Renal cortical epithelial cell (primary cell): ENCODE measurements at regions not wholly inside any gene's neighbourhood (a gene's known extent, or its start where the extent isn't known, plus 50 kb on each side); places are given as distances from the start of the nearest gene placed in this dataset.
A peak's percentile ranks its signal among the peaks of the same experiment; 100 is the strongest.

Source experiments
- DNase-seq: peaks from one replicate; pipeline ENCODE4 v3.0.0-alpha.2; 2011; ENCODE audit warnings: low read depth

DNA sequence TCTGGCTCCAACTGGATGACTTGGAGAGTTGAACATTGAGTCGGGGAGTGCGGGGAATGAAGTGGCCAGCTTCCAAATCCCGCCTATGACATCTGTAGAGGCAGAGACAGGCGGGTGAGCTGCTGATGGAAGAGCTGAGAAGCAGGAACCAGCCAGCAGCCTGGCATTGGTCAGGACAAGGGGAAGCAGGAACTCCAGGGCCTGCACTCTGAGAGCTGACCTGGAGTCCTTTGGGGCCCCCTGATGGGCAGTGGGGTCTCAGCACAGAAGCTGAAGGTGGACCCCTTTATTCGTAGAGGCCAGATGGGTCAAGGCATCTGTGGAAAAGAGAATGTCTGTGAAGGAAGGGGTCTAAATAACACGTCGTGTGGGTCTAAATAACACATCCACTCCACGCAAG is 57.0 kb downstream of the SEC61G start:
- no peak for DNase-seq

DNA sequence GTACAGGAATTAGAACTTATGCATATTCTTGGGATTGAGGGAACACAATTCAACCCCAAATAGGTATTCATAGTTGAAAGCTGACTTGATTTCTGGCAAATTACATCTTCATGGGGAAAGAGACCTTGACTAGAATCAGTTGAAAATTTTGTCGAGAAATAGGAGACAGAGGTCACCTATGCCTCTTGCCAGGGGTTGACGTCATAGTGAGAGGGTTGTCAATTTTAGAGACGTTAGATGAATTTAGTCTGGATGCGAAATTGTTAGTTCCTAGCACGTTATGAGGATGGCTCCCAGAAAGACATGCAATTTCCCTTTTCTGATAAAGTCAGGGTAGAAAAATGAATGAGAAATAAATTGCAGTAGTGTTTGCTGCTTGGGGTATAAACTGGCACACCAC is 59.3 kb downstream of the SEC61G start:
- no peak for DNase-seq

DNA sequence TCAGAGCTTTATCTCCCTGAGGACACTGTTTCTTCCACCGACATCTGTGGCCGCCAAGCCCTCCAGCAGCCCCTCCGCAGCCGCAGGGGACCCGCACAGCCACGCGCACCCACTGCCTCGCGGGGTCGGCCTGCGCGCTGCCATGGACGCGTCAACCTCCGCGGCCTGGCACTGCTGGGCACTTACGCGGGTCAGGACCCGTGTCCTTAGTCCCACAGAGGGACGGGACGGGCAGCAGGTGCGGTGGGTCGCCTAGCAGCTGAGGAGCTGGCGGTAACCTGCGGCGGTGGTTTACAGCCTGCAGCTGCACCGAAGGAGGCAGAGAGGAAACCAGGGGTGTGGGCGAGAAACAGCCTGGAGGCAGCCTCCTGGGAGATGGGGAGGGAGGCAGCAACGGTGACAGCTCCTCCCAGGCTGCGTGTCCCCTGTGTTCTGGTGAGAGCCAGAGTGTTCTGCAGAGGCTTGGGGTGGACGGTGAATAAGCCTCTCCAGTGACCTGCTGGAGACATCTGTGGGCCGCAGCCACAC is 61.3 kb downstream of the SEC61G start:
- no peak for DNase-seq

DNA sequence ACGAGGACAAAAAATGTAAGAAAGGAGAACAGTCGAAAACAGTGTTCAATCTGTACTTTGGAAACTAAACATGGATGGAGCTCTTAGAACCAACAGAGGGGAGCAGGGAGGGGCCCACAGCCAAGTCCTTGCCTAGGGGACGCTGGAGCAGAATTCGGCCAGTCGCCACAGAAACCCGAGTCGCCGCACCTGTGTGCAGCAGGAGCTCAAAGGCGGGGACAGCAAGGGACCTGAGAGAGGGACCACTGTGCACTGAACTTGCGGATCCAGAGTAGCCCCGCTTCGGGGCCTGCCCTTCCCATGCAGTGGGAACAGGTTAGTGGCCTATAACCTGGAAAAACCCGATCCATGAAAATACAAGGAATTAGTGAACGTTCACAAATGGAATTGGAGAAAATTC is 68.1 kb downstream of the SEC61G start:
- no peak for DNase-seq

DNA sequence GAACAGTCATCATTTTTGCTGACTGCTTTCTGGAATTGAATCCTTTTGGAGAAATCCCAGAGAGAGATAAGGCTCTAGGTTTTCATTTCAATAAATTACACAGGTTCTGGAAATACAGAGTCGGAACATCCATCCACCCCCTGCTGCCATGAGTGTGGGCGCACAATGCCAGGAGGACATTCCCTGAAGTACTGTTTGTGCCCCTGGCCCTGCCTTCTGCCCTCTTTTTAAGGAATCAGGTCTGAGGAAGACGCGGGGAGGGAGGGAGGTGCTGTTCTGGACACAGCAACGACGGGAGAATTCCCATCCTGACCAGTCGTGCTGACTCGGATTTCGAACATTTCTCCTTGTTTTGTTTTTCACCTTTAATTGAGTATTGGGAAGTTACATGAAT is 69.0 kb downstream of the SEC61G start:
- DNase-seq: no peak

DNA sequence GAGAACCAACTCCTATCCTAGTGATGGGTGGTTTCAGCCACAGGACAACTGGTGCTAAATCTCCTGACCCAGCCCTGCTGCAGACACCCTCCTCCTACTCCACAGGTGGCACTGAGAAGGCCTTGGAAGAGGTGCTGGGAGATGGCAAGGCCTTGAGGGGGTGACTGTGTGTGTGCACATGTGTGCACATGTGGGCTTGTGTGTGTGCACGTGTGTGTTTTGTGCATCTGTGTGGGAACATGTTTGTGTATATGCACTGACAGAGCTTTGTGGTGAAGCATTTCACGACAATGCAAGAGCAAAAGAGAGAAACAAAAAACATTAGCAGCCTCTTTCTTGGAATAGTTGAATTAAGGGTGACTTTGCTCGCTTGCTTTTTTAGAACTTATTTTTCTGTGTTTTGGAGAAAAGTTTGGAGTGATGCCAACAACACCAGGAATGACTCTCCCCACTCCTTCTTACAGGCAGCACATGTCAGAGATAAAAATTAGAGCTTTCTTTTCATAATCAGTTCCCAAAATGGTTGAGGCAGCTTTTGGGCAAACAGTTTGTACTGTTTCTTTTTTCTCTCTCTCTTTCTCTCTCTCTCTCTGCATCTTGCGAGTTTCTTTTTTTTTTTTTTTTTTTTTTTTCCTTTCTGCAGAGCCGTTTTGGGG is 69.5 kb downstream of the SEC61G start:
- DNase-seq: no peak

DNA sequence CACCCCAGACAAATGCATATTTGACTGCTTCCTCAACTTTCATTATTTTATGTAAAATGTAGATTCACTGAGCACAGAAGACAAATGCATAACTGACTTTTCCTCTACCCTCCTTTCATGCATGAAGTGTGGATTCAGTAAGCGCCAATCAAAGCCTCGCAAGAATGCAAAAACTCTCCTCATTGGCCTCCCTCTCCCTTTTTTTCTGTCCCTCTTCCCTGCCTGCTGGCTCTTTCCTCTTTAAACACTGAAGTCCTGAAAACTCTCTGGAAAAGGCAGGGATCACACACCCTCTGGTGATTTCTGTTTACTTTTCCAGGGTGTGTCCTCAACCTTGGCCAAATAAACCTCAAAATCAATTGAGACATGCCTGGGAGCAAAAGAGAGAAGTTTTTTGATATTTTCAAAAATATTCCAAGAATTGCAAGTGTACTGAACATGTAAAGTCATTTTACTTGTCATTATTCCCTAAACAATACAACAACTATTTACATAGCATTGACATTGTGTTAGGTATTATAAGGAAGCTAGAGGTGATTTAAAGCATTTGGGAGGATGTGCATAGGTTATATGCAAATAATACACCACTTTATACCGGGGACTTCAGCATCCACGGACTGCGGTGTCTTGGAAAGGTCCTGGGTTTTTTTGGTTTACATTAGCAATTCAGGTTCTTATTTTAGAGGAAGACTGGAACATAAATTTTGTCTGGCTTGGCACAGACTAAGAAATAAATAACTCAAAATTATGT is 71.4 kb downstream of the SEC61G start:
- no peak for DNase-seq

DNA sequence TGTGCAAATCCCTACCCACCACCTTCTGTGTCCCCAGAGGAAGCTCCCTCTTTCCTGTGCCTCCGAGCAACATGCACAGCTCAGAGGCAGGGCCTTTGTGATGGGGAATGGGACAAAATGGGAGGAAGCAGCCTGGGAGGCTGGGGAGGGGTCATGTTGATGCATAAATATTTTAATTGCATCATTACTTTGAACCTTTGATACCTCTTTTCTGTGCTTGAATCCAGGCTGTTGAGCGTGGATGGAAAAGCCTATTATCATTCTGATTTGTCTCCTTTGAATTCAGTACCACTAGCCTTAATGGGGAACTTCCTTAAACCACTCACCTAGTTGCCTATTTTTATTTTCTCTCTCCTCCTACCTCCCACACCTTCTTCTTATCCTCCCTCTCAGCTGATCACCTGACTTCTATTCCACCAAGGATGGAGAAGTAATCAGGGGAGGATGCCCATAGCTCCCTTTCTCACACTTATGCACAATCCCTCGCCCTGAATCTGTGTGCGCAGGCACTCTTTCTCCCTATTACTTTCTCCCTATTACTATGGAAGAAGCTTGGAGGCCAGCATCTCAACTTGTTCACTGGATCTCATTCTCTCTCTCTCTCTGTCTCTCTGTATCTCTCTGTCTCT is 78.5 kb downstream of the SEC61G start:
- no peak for DNase-seq

DNA sequence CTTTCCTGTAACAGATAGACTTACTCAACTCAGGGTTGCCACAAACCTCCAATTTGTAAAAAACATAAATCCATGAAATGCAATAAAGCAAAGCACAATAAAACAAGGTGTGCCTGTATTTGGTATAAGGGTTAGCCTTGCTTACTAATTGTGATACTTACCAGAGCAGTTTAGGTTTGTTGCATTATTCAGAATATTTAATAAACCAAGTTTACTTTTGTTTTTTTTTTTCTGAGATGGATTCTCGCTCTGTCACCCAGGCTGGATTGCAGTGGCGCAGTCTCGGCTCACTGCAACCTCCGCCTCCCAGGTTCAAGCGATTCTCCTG is 79.6 kb downstream of the SEC61G start:
- no peak for DNase-seq

DNA sequence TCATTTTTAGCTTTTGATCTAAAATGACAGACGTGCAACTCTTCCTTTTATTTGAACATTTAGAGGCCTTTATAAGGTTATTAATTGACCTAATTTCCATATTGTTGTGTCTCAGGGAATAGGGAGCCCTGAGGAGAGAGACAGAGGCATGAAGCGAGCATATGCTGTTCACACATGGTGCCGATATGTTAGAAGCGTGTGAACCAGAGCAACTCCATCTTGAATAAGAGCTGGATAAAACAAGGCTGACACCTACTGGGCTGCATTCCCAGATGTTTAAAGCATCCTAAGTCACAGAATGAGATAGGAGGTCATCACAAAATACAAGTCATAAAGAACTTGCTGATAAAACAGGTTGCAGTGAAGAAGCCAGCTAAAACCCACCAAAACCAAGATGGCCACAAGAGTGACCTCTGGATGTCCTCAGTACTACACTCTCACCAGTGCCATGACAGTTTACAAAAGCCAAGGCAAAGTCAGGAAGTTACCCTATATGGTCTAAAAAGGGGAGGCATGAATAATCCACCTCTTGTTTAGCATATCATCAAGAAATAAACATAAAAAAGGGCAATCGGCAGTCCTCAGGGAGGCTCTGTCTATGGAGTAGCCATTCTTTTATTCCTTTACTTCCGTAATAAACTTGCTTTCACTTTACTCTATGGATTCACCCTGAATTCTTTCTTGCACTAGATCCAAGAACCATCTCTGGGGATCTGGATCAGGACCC is 80.1 kb downstream of the SEC61G start:
- DNase-seq: no peak

DNA sequence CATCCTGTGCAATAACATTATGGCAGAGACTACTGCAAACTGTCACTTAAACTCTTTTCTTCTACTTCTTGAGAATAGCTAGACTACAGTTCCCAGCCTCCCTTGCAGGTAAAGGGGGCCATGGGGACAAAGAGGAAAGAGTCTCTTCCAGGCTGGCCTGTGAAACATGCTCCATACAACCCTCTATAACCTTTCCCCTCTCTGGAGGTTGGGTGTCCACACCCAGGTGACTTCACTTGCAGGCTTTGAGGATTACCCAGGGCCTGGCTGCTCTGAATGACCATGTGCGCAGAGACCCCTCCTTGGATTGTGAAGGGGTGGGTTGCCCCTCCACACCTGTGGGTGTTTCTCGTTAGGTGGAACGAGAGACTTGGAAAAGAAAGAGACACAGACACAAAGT is 84.1 kb downstream of the SEC61G start:
- no peak for DNase-seq

DNA sequence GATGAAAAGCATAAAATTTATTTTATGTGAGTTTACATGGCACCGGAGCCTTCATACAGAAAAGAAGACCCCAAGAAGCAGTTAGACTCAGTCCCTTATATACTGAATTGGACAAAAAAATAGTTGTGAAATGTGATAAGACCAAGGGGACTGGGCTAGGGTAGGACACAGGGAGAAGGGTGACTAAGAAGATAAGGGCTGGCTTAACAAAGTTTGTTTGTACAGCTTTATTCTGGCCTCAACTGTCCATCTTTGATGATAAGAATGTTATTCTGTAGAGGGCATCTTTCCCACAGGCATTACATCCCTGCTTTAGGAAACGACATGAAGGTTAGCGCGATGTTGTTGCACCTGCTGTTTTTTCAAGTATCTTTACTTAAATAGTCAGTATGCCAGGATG is 86.5 kb downstream of the SEC61G start:
- no peak for DNase-seq

DNA sequence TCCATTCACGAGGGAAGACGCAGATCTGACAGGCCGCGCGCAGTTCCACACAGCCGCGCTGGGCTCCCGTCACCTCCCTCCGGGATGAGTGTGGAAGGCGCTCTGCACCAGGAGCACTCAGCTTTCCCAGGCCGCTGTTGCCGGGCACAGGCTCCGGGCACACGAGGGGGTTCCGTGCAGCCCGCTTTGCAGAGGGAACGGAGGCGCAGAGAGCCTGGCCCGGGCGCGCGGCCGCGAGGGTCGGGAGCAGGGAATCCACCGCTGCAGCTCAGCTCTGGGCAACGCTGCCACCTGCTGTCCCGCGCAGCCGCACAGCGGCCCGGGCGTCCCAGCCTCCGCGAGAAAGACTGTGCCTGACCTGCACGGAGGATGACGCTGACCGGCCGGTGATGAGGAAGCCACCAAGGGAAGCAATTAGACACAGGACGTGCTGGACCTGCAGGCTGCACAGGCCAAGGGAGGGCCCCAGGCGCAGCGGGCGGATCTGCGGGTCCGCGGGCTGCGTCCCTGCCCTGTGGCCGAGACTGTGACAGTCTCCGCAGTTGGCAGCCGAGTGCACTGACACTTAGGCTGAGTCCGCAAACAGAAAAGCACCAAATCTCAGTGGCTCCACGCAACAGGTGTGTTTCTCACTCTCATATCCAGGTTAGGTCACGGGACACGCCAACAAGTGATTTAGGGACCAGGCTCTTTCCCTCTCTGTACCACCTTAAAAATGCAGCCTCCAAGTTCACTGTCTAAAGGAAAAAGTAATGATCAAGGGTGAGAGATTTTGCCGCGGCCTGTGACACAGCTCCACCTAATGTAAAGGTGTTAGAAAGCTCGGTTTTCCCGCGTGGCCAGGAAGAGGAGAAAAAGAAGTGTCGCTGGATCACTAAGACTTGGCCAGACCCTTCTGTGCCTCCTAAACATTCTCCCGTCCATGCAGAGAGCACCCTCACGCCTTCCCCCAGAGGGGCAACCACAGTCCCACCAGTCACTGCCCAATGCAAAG is 94.5 kb downstream of the SEC61G start:
- peak; percentile 37 for DNase-seq

DNA sequence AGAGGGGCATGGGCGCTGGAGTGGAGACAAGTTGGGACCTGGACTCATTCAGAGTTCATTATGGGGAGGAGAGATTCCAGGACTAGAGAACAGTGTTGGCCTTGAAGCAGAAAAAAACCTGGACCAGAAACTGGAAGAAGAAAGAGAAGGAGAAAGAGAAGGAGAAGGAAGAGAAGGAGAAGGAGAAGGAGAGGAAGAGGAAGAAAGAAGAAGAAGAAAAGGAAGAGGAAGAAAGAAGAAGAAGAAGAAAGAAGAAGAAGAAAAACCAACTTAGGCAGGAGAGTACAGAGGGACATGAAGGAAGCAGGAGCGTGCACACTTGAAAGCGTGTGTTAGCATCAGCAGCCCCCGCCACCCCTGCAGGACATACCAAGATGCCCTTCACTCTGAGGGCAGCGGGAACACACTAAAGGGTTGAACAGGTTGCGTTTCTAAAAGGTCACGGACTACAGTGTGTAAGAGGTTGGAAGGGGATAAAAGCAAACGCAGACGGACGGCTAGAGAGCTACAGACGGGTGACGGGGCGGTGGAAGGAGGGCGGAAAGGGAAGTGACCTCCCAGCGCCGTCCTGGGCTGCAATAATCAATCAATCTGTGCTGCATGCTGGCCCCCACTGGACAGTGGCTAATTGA is 95.3 kb downstream of the SEC61G start:
- DNase-seq: no peak

DNA sequence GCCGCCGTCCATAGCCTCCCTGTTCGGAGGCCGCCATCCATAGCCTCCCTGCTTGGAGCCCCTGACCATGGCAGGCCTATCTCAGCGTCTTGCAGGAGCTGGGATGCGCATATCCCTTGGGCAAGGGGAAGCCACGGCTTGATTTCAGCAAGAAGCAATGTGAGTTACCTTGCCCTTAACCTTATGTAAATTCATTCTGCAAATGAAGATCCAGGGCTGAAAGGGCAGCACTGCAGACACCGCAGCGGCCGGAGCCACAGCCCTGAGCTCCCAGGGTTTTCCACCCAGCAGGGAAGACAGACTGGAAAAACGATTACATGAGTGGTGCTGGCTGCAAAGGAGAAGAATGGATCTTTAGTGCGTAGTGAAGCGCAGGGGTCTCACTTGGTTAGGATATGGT is 95.8 kb downstream of the SEC61G start:
- no peak for DNase-seq

DNA sequence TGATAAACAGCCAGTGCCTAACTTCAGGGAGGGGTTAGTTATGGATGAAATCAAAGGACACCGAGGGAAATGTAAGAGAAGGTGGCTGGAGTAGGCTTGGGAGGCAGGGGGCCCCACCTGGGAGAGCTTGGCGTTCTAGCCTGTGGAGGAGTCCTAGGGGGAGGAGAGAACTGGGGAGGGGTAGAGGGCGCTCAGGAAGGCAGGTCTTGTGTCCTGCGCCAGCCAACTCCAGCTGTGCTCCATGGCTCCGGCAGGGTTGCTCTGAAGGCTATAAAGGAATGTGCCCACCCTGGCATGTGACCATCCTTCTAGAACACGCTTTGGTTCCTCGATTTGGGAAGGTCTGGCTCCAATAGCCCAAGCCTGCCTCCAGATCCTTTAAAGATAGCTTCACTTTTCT is 96.3 kb downstream of the SEC61G start:
- DNase-seq: no peak

DNA sequence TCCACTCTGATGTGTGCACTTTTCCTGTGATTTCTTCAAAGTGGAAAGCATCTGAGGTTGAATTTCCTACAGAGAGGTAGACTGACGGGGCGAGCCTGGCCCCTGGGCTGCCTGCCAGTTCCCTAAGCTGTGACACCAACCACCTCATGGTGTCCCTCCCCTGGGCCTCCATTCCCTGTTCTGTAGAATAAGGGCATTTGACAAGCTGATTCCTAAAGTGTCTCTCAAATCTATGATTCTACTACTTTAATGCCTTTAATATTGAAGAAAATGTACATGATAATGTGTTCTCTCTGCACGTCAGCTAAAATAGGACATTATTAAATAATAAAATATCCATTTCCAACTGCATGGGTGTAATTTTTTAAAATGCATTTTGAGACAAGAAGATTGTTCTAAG is 105.1 kb downstream of the SEC61G start:
- no peak for DNase-seq

DNA sequence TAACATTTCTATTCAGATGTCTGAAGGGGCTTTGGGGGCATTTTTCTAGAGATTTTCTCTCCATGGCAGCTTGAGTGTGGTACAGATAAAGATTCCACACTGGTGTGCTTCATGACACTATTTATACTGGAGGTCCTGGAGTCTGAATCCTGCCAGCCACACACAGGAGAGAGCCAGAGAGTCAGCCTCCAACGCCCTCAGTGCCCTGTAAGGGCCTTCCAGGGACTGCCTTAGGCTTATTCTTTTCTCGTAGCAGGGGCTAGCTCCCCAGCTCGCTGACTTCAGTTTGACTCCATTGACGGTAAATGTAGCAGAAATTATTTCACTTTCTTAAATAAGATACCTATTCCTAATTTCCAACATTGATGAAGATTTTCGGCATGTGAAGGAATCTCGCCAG is 100.9 kb downstream of the VSTM2A start:
- DNase-seq: no peak

DNA sequence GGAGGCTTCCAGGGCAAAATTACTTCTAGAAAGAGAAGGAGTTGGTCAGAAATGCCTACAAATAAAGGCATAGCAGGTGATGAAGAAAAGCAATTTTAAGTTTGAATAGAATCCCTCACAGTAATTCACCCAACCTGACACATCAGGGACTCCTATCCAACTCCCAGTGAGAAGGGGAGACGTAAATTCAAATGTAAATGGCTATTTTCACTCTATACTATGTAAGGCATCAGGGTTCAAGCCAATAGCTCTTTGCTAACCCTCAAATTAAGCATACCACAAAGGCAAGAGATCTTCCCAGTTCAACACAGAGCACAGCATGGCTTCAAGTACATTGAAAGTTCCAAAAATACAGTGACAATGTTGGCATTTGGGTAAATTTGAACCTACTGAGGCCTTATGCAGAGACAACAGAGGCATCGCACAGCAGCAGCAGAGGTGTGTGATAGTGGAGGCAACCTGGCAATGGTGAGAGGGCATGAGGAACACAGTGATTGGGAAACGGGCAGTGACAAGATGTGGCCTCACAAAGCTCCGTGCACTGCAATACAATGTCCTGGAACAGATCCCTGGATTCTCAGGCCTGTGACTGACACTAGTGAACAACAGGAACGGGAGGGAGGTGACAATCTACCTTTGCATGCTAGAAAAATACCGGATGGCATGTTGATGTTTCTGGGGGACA is 95.7 kb downstream of the VSTM2A start:
- DNase-seq: no peak

DNA sequence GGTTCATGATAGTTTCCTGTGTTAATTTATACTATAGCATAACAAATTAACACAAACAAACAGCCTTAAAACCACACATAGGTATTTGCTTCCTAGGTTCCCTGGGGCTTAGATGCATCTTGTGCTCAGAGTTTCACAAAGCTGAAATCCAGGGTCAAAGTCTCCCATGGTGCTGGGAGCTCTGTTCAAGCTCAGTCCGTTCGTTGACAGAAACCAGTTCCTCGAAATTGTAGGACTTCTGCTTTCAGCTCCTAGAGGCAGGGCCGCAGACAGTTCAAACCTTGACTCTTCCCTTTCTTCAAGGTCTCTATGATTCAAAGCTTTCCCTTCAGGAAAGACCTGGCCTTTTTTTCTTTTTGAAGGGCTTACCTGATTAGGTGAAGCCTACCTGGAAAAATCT is 90.5 kb downstream of the VSTM2A start:
- no peak for DNase-seq
